ENCODE measurements at regions not wholly inside any gene's neighbourhood (a gene's known extent, or its start where the extent isn't known, plus 50 kb on each side); places are given as distances from the start of the nearest gene placed in this dataset.

GRCh38 chr5:125011419-125011818, 265.0 kb upstream of the ZNF608 start:
- DNase-seq: no peak

GRCh38 chr5:125011947-125012346, 265.5 kb upstream of the ZNF608 start:
- DNase-seq: no peak

GRCh38 chr5:125012727-125013451, 266.4 kb upstream of the ZNF608 start:
- no peak for DNase-seq

- DNase-seq: no peak
These were observed 267.8 kb upstream of the ZNF608 start for GRCh38 chr5:125014202-125014601.

GRCh38 chr5:125017796-125018195, 271.4 kb upstream of the ZNF608 start:
- no peak for DNase-seq

- DNase-seq: no peak
These were observed 277.2 kb upstream of the ZNF608 start for GRCh38 chr5:125023673-125024072.

GRCh38 chr5:125026867-125027731, 280.7 kb upstream of the ZNF608 start:
- no peak for DNase-seq

GRCh38 chr5:125032286-125032685, 285.8 kb upstream of the ZNF608 start:
- no peak for DNase-seq

- no peak for DNase-seq
These were observed 287.2 kb upstream of the ZNF608 start for GRCh38 chr5:125033602-125034001.

- no peak for DNase-seq
These were observed 287.9 kb upstream of the ZNF608 start for GRCh38 chr5:125034331-125034730.

- no peak for DNase-seq
These were observed 290.1 kb upstream of the ZNF608 start for GRCh38 chr5:125036494-125036893.

- no peak for DNase-seq
These were observed 290.6 kb upstream of the ZNF608 start for GRCh38 chr5:125037020-125037419.

GRCh38 chr5:125037530-125037929, 291.1 kb upstream of the ZNF608 start:
- DNase-seq: no peak

- no peak for DNase-seq
These were observed 292.0 kb upstream of the ZNF608 start for GRCh38 chr5:125038477-125038876.

- DNase-seq: no peak
These were observed 295.4 kb upstream of the ZNF608 start for GRCh38 chr5:125041798-125042197.

- DNase-seq: no peak
These were observed 295.9 kb upstream of the ZNF608 start for GRCh38 chr5:125042261-125042890.

GRCh38 chr5:125043781-125044391, 297.4 kb upstream of the ZNF608 start:
- DNase-seq: peak; percentile 50

- DNase-seq: no peak
These were observed 298.2 kb upstream of the ZNF608 start for GRCh38 chr5:125044491-125045282.

- no peak for DNase-seq
These were observed 299.2 kb upstream of the ZNF608 start for GRCh38 chr5:125045646-125046045.

GRCh38 chr5:125046838-125047237, 300.4 kb upstream of the ZNF608 start:
- DNase-seq: no peak

GRCh38 chr5:125047871-125048270, 301.4 kb upstream of the ZNF608 start:
- DNase-seq: no peak

Data from right kidney (tissue), 1 donor.